ENCODE measurements at regions not wholly inside any gene's neighbourhood (a gene's known extent, or its start where the extent isn't known, plus 50 kb on each side); places are given as distances from the start of the nearest gene placed in this dataset.

DNA sequence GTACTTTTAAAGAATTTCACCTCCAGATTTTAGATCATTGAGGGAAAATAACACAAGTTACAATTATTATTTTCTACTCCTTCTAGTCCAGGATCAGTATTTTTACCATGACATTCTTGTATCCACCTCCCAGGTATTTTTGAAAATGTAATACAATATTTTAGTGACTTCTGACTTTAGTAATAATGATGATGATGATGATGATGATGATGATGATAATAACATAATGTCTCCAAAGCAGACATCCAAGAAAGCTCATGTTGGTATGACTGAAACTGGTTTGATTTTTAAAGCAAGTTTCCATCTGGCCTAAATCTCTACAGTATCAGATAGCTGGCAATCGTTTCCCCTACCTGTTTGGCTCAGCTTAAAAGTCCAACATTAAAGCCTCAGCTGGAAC, 140.0 kb upstream of the GULP1 start:
- no peaks in the 10 kb centered on the region for H3K4me1 ChIP-seq
- no peak for ATAC-seq
- no peaks in the 10 kb centered on the region for H3K27me3 ChIP-seq
- H3K9me3 ChIP-seq: no peaks in the 10 kb centered on the region
- DNase-seq: no peak
- no peaks in the 10 kb centered on the region for H3K36me3 ChIP-seq
- intact Hi-C loops (cut with DNase I): no loop called here
- TF ChIP-seq, protein P1, sequence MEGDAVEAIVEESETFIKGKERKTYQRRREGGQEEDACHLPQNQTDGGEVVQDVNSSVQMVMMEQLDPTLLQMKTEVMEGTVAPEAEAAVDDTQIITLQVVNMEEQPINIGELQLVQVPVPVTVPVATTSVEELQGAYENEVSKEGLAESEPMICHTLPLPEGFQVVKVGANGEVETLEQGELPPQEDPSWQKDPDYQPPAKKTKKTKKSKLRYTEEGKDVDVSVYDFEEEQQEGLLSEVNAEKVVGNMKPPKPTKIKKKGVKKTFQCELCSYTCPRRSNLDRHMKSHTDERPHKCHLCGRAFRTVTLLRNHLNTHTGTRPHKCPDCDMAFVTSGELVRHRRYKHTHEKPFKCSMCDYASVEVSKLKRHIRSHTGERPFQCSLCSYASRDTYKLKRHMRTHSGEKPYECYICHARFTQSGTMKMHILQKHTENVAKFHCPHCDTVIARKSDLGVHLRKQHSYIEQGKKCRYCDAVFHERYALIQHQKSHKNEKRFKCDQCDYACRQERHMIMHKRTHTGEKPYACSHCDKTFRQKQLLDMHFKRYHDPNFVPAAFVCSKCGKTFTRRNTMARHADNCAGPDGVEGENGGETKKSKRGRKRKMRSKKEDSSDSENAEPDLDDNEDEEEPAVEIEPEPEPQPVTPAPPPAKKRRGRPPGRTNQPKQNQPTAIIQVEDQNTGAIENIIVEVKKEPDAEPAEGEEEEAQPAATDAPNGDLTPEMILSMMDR (IDR thresholded peaks at IDR 0.05): no peak
- no peak overlapping the region for H3K27ac ChIP-seq
- no peak overlapping the region for H3K4me3 ChIP-seq

DNA sequence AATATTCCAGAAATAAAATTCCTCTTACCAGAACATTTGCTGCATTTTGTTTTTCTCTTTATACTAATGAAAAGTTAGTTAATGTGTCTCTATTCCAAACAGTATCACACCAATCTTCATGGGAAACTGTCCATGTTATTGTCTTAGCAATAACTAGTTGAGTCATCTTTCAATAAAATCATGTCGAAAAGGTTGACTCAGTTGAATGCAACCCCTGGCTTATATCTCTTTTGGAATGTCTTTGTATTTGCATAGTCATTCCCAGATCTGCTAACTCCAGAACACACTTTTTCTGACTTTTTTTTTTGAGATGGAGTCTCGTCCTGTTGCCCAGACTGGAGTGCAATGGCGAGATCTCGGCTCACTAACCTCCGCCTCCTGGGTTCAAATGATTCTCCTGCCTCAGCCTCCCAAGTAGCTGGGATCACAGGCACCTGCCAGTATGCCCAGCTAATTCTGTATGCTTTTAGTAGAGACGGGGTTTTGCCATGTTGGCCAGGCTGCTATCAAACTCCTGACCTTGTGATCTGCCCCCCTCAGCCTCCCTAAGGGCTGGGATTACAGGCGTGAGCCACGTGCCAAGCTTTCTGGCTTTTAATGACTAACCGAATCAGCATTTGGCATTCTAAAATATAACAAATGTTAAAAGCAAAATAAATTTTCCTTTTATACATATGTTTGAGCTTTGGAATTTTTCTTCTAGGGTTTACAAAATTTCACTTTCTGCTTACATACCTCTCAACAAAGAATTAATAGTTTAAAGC, 133.2 kb upstream of the GULP1 start:
- no peak for DNase-seq
- TF ChIP-seq, protein P1 (IDR thresholded peaks at IDR 0.05): no peak
- no peak for ATAC-seq
- no peaks in the 10 kb centered on the region for H3K27me3 ChIP-seq
- H3K27ac ChIP-seq: no peak overlapping the region
- no peak overlapping the region for H3K4me3 ChIP-seq
- H3K4me1 ChIP-seq: no peaks in the 10 kb centered on the region
- no peaks in the 10 kb centered on the region for H3K9me3 ChIP-seq
- intact Hi-C loops (cut with DNase I): no loop called here
- no peaks in the 10 kb centered on the region for H3K36me3 ChIP-seq

DNA sequence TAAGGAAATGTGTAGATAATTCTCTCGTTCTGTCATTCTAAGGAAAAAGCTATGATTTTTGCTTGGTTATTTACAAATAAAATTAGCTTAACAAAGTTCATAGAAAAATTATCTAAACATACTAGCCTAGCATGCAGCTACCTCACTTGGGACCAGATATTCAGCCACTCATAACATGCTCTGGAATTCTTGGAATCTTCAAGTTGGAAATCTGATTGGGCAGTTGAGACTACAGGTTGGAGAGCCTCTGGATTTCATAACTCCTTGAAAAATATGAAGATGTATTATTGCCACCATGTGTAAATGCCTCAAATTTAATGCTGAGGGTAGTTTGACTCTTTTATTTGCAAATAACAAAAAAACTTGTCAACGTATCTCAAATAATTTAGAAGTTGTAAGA, 132.2 kb upstream of the GULP1 start:
- Histone ChIP-seq H3K9me3 (no peaks in the 10 kb centered on the region), H3K4me1 (no peaks in the 10 kb centered on the region), H3K27ac (no peak overlapping the region), H3K36me3 (no peaks in the 10 kb centered on the region), H3K4me3 (no peak overlapping the region), H3K27me3 (no peaks in the 10 kb centered on the region)
- DNase-seq (no peak), ATAC-seq (peak; percentile 55)
- intact Hi-C loops (cut with DNase I): no loop called here
- TF ChIP-seq, protein P1 (IDR thresholded peaks at IDR 0.05): no peak

DNA sequence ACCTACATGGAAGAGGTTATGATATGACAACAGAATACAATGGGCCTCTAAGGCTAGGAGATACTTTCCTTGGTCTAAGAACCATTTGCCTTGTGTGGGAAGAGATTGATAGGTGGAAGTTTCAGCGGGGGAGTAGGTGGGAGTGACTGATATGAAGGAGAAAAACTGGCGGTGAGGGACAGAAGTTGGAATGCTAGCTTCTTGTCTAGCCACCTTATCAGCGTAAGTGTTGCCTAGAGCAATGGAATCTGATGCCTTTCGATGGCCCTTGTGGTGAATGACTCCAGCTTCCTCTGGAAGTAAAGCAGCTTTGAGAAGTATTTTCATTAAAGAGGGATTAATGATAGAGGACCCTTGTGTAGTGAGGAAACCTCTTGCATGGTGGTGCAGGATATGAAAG, 121.3 kb upstream of the GULP1 start:
- Histone ChIP-seq H3K36me3 (no peaks in the 10 kb centered on the region), H3K27ac (no peak overlapping the region), H3K4me1 (no peaks in the 10 kb centered on the region), H3K4me3 (no peak overlapping the region), H3K27me3 (no peaks in the 10 kb centered on the region), H3K9me3 (no peaks in the 10 kb centered on the region)
- DNase-seq: no peak
- TF ChIP-seq, protein P1 (IDR thresholded peaks at IDR 0.05): no peak
- no peak for ATAC-seq
- intact Hi-C loops (cut with DNase I): no loop called here

DNA sequence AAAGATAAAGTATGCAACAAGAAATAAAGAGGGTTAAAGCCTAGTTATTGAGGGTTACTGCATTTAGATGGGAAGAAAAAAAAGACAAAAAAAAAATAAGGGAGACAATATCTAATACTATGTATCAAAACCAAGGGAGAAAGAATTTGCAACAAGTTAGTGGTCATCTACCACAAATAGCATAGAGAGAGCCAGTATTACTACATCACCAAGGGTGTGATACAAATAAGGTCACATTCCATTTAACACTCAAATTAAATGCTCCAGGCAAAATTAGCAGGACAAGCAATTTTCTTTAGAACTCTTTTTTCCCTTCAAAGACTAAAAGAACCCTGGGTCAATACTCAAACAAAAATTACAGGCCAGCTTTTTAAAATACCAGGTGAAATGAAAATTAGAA, 115.1 kb upstream of the GULP1 start:
- ATAC-seq: no peak
- intact Hi-C loops (cut with DNase I): no loop called here
- Histone ChIP-seq H3K4me3 (no peak overlapping the region), H3K27me3 (no peaks in the 10 kb centered on the region), H3K4me1 (no peaks in the 10 kb centered on the region), H3K27ac (no peak overlapping the region), H3K9me3 (no peaks in the 10 kb centered on the region), H3K36me3 (no peaks in the 10 kb centered on the region)
- no peak for DNase-seq
- TF ChIP-seq, protein P1 (IDR thresholded peaks at IDR 0.05): no peak
